GM21717 (cell line): ENCODE measurements at regions not wholly inside any gene's neighbourhood (a gene's known extent, or its start where the extent isn't known, plus 50 kb on each side); places are given as distances from the start of the nearest gene placed in this dataset.
"Not testable (repeated sequence)": the region's sequence is repeated elsewhere in the genome, so short reads cannot be mapped to it uniquely, and the experiment has no call there.

ENCODE experiments used
- ATAC-seq: cut with Tn5 transposase; IDR thresholded peaks from one replicate; pipeline ENCODE4 v1.9.1; 2021; ENCODE audit warnings: mild to moderate bottlenecking, moderate library complexity; ENCODE audit not compliant: unreplicated experiment

GRCh38 chr5:23451156-23451555 is 56.3 kb upstream of the PRDM9 start:
- no peak for ATAC-seq

GRCh38 chr5:23450187-23450586 is 57.2 kb upstream of the PRDM9 start:
- no peak for ATAC-seq

- no peak for ATAC-seq
Observed at GRCh38 chr5:23448627-23449026, 58.8 kb upstream of the PRDM9 start.

- no peak for ATAC-seq
Observed at GRCh38 chr5:23446424-23446823, 61.0 kb upstream of the PRDM9 start.

GRCh38 chr5:23445573-23445972 is 61.8 kb upstream of the PRDM9 start:
- ATAC-seq = no peak

- ATAC-seq = no peak
Observed at GRCh38 chr5:23440703-23441102, 66.7 kb upstream of the PRDM9 start.

GRCh38 chr5:23437011-23437410 is 70.4 kb upstream of the PRDM9 start:
- ATAC-seq = no peak

- no peak for ATAC-seq
Observed at GRCh38 chr5:23433534-23434315, 73.7 kb upstream of the PRDM9 start.

- ATAC-seq = no peak
Observed at GRCh38 chr5:23428705-23429104, 78.7 kb upstream of the PRDM9 start.

- ATAC-seq = not testable (repeated sequence)
Observed at GRCh38 chr5:23420214-23420613, 87.2 kb upstream of the PRDM9 start.

- ATAC-seq = no peak
Observed at GRCh38 chr5:23419115-23419514, 88.3 kb upstream of the PRDM9 start.

- no peak for ATAC-seq
Observed at GRCh38 chr5:23412515-23412914, 94.9 kb upstream of the PRDM9 start.

- ATAC-seq = no peak
Observed at GRCh38 chr5:23411994-23412393, 95.4 kb upstream of the PRDM9 start.

GRCh38 chr5:23411200-23411599 is 96.2 kb upstream of the PRDM9 start:
- no peak for ATAC-seq

GRCh38 chr5:23410775-23411174 is 96.6 kb upstream of the PRDM9 start:
- not testable (repeated sequence) for ATAC-seq

- ATAC-seq = no peak
Observed at GRCh38 chr5:23405316-23406068, 101.9 kb upstream of the PRDM9 start.

- no peak for ATAC-seq
Observed at GRCh38 chr5:23402585-23402984, 104.8 kb upstream of the PRDM9 start.

- ATAC-seq = no peak
Observed at GRCh38 chr5:23400951-23401350, 106.5 kb upstream of the PRDM9 start.

- ATAC-seq = no peak
Observed at GRCh38 chr5:23396346-23396745, 111.1 kb upstream of the PRDM9 start.

- no peak for ATAC-seq
Observed at GRCh38 chr5:23389291-23390101, 117.9 kb upstream of the PRDM9 start.

GRCh38 chr5:23385036-23385435 is 122.4 kb upstream of the PRDM9 start:
- ATAC-seq = no peak
